AG09309 (cell line): ENCODE measurements at regions not wholly inside any gene's neighbourhood (a gene's known extent, or its start where the extent isn't known, plus 50 kb on each side); places are given as distances from the start of the nearest gene placed in this dataset.

ENCODE experiments used
- DNase-seq: peaks from one replicate; pipeline ENCODE4 v3.0.0-alpha.2; 2010; ENCODE audit warnings: low read depth
- H3K4me3 ChIP-seq: 2 replicates; pipeline ENCODE4 v1.5.1; 2011; ENCODE audit warnings: mild to moderate bottlenecking, low read depth, low read length, moderate library complexity; ENCODE audit not compliant: control insufficient read depth
- TF ChIP-seq, protein P1 (sequence below): IDR thresholded peaks from 2 replicates; pipeline ENCODE4 v1.5.1; 2011; ENCODE audit warnings: mild to moderate bottlenecking, low read depth, low read length, inconsistent platforms; ENCODE audit not compliant: insufficient read depth, control insufficient read depth; ENCODE audit errors: missing control alignments

DNA sequence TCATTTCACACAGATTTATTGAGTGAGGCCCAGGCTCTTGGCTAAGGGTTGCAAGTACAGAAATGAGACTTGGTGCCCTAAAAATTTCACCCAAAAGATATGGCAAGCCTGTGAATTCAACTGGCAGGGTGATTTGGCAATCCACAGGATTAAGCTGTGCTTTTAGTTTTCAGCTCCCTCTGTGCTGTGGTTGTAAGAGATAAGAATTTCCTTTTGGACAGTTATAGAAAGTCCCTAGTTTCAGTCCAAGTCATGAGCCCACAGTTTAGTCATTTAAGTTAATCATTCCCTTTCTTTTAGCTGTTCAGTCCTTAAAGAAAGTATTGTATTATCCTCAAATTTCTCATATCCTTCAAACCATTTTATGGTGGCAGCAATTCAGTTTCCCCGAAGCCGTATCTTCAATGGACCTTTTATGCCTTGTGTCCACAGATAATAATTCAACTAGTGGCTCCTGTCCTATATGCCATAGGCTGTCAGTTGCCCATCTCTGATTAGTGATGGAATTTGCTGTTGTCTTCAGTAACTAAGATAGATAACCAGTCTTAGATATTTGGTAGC lies 73.4 kb upstream of the NAMPT start:
- peak; percentile 48 for DNase-seq
- TF ChIP-seq, protein P1, sequence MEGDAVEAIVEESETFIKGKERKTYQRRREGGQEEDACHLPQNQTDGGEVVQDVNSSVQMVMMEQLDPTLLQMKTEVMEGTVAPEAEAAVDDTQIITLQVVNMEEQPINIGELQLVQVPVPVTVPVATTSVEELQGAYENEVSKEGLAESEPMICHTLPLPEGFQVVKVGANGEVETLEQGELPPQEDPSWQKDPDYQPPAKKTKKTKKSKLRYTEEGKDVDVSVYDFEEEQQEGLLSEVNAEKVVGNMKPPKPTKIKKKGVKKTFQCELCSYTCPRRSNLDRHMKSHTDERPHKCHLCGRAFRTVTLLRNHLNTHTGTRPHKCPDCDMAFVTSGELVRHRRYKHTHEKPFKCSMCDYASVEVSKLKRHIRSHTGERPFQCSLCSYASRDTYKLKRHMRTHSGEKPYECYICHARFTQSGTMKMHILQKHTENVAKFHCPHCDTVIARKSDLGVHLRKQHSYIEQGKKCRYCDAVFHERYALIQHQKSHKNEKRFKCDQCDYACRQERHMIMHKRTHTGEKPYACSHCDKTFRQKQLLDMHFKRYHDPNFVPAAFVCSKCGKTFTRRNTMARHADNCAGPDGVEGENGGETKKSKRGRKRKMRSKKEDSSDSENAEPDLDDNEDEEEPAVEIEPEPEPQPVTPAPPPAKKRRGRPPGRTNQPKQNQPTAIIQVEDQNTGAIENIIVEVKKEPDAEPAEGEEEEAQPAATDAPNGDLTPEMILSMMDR: no peak
- H3K4me3 ChIP-seq: no peak overlapping the region

DNA sequence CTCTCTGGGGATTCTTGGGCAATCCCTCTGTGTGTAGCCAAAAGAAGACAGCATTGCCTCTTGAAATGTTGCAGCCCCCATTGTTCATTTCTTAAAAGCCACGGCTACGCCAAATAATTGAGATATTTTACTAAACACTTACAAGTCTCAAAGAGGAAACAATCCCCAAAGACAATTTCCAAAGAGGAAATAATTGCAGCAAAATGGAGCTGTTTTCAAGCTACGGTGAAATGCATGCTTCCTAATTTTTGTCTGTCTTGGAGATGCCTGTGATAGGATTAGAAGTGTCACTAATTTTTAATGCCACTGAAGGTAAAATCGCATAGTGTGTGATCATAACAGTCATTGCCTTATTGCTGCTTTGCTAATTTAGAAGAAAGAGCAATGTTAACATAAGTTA lies 72.9 kb upstream of the NAMPT start:
- no peak for DNase-seq
- TF ChIP-seq, protein P1: no peak
- no peak overlapping the region for H3K4me3 ChIP-seq

DNA sequence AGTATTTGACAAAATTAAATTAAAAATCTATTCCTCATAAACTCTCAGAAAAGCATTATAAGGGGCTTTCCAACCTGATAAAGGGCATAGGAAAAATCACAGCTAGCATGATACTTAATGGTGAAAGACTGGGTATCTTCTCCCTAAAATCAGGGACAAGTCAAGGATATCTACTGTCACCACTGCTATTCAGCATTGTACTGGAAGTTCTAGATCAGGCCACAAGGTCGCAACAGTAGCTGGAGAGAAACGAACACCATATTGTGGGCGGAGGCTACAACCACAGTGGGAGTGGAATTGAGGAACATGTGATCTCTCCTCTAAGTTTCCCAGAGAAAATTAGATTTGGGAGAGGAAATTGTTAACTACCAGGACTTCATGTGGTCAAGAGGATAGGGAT lies 70.0 kb upstream of the NAMPT start:
- TF ChIP-seq, protein P1: no peak
- DNase-seq: no peak

DNA sequence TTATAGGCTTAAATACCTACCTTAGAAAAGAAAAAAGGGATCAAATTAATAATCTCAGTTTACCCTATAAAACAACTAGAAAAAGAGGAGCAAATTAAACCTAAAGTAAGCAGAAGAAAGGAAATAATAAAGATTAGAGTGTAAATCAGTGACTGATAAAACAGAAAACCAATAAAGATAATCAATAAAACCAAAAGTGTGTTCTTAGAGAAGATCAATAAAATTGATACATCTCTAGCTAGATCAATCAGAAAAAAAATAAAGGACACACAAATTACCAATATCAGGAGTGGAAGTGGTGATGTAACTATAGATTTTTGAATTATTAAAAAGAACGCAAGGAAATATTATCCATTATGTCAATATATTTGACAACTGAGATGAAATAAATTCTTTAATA lies 69.2 kb upstream of the NAMPT start:
- DNase-seq: no peak
- TF ChIP-seq, protein P1: no peak
- no peak overlapping the region for H3K4me3 ChIP-seq

More for the DNA sequence above, 70.0 kb upstream of the NAMPT start:
- H3K4me3 ChIP-seq: no peak overlapping the region

DNA sequence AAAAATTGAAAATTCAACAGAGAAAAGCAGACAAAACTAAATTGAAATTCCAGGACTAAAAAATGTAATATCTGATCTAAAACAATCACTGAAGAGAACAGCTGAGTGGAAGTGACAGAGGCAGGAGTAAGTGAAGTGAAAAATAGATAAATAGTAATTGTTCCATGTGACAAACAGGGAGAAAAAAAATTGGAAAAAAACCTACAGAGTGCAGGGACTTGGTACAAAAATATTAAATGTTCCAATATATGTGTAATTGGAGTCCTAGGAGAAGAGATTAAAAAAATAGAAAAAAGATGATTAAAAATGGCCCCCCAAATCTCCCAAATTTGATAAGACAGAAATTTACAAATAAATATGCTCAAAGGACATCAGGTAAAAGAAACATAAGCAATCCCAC lies 63.4 kb upstream of the NAMPT start:
- DNase-seq: no peak
- TF ChIP-seq, protein P1: no peak
- H3K4me3 ChIP-seq: no peak overlapping the region

DNA sequence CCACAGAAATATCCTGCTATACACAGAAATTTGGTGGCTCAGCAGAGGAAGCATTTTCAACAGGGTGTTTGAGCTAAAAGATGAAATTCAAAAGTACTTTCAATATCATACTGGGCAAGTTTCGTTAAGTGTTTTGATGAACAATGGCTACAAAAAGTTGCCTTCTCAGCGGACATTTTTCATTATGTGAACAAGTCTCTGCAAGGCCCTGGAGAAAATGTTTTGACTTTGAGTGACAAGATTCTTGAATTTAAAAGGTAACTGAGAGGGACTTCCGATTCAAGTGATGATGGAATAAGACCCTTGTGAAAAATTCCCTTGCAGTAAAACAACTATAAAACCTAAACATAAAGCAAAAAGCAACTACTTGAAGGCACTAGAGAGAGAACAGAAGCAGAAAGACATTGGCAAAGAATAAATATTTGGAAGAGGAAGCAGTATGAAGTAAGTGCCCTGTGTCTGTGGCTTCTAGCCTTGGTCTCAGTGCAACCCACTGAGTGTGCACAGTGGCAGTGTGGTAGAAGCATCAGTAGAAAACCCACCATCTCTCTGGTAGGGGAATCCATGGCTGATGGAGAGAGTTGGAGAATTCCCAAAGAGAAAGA lies 62.5 kb upstream of the NAMPT start:
- H3K4me3 ChIP-seq: no peak overlapping the region
- TF ChIP-seq, protein P1: no peak
- no peak for DNase-seq
